ENCODE measurements at regions not wholly inside any gene's neighbourhood (a gene's known extent, or its start where the extent isn't known, plus 50 kb on each side); places are given as distances from the start of the nearest gene placed in this dataset.

DNA sequence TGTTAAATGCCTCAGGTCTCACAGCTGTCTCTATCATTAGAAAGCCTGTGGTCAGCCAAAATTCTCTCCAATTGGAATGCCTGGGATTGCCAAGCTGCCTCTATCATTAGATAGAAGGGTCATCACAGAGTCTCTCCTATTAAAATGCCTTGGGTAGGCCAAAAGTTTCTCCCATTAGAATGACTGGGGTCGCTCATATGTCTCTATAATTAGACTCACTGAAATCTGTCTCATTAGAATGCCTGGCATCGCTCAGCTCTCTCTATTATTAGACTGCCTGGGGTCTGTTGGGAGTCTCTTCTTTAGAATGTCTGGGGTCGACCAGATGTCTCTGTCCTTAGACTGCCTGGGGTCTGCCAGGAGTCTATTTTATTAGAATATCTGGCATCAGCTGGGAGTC lies 2265.1 kb downstream of the TP53TG3F start:
- DNase-seq (ENCODE audit: low spot score): no peak

DNA sequence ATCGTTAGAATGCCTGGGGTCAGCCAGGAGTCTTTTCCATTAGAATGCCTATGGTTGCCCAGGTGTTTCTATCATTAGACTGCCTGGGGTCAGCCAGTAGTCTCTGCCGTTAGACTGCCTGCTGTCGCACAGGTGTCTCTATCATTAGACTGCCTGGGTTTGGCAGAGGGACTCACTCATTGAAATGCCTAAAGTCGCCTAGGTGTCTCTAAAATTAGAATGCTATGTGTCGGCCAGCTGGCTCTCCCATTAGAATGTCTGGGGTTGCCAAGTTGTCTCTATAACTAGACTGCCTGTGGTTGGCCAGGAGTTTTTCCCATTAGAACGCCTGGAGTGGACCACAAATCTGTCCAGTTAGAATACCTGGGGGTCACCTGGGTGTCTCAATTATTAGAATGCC lies 2266.5 kb downstream of the TP53TG3F start:
- no peak for DNase-seq (ENCODE audit: low spot score)

DNA sequence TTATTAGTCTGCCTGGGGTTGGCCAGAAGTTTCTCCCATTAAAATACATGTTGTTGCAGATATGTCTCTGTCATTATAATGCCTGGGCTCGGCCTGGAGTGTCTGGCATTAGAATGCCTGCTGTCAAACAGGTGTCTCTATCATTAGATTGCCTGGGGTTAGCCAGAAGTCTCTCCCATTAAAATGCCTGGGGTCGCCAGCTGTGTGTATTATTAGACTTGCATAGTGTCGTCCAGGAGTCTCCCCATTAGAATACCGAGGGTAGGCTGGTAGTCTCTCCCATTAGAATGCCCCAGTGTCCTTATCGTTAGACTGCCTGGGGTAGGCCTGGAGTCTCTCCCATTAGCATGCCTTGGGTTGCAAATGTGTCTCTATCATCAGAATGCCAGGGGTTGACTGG lies 2270.8 kb downstream of the TP53TG3F start:
- DNase-seq (ENCODE audit: low spot score): no peak

DNA sequence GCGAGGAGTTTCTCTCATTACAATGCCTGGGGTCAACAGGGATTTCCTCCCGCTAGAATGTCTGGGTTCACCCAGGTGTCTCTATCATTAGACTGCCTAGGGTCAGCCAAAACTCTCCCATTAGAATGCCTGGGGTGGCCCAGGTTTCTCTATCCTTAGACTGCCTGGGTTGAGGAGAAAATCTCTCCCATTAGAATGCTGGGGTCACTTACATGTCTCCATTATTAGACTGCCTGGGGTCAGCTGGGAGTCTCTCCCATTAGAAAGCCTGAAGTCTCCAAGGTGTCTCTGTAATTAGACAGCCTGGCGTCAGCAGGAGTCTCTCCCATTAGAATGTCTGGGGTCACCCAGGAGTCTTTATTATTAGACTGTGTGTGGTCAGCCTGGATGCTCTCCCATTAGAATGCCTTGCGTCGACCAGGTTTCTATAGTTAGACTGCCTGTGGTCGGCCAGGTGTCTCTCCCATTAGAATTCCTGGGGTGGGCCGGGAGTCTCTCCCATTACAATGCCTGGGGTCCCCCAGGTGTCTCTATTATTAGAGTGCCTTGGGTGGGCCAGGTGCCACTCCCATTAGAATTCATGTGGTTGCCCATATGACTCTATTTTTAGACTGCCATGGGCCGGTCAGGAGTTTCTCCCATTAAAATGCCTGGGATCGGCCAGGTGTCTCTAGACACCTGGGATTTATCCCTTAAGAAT lies 2272.1 kb downstream of the TP53TG3F start:
- no peak for DNase-seq (ENCODE audit: low spot score)

DNA sequence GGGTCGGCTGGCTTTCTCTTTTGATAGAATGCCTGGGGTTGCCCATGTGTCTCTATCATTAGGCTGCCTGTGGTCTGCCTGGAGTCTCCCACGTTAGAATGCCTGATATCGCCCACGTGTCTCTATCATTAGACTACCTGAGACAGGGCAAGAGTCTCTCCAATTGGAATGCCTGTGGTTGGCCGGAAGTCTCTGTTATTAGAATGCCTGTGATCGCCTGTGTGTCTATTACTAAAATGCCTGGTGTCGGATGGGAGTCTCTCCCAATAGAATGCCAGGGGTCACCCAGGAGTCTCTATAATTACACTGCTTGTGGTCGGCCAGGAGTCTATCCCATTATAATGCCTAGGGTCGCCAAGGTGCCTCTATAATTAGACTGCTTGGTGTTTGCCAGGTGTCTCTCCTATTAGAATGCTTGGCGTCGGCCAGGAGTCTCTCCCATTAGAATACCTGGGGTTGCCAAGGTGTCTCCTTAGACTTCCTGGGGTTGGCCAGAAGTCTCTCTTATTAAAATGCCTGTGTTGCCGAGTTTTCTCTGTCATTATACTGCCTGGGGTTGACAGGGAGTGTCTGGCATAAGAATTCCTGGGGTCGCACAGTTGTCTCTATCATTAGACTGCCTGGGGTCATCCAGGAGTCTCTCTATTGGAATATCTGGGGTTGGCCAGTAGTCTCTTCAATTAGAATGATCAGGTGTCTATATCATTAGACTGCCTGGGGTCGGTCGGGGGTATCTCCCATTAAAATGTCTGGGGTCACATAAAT lies 2272.8 kb downstream of the TP53TG3F start:
- no peak for DNase-seq (ENCODE audit: low spot score)

DNA sequence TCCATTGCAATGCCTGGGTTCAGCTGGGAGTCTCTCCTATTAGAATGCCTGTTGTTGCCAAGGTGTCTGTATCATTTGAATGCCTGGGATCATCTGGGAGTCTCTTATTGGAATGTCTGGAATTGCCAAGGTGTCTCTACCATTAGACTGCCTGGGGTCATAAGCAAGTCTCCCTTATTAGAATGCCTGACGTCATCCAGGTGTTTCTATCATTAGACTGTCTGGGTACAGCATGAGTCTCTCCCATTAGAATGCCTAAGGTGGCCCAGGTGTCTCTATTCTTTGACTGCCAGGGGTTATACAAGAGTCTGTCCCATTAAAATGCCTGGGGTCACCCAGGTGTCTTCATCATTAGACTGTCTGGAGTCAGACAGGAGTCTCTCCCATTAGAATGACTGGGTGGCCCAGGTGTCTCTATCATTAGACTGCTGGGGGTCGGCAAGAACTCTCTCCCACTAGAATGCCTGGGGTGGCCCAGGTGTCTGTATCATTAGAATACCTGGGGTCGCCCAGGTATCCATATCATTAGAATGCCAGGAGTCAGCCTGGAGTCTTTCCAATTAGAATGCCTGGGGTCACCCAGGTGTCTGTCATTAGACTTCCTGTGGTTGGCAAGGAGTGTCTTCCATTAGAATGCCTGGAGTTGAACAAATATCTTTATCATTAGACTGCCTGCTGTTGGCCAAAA lies 2274.0 kb downstream of the TP53TG3F start:
- no peak for DNase-seq (ENCODE audit: low spot score)

DNA sequence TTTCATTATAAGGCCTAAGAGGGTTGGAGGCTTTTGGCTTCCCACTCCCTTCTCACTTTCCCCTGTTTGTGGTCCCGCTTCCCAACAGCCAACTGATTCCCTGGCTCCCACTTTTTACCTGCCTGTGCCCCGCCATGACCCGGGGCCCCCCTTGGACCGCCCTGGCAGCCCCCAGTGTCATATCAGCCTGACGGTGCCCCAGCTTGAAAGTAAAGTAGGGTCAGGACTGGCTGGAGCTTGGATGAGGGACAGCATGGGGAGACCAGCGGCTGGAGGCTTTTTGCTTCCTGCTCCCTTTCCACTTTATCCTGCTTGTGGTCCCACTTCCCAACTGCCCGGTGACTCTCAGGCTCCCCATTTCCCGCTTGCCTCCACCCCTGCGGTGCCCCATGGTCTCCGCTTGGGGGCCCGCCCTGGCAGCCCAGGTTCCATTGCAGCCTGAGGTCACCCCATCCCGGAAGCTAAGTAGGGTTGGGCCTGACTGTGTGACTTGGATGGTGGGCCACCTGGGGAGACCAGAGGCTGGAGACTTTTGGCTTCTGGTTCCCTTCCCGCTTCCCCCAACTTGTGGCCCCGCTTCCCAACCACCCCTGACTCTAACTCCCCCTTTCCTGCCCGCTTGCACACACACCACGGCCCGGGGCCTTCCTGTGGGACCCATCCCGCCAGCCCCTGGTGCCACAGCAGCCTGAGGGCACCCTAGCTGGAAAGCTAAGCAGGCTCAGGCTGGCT lies 2274.7 kb downstream of the TP53TG3F start:
- no peak for DNase-seq (ENCODE audit: low spot score)

DNA sequence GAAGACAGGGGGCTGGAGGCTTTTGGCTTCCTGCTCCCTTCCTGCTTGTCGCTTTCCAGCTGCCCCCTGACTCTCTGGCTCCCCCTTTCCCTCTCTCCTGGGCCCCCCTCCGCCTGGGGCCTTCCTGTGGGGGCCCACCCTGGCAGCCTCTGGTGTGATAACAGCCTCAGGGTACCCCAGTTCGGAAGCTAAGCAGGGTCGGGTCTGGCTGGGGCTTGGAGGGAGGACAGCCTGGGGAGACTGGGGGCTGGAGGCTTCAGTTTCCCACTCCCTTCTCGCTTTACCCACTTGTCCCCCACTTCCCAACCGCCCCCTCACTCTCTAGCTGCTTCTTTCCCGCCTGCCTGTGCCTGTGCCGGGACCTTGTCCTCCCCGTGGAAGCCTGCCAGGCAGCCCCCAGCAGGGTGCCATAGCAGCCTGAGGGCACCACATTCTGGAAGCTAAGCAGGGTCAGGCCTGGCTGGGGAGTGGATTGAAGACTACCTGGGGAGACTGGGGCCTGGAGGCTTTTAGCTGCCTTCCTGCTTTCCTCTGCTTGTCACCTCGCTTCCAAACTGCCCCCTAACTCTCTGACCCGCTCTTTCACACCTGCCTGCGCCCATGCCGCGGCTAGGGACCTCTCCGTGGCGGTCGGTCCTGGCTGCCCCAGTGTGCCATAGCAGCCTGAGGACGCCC lies 2275.5 kb downstream of the TP53TG3F start:
- DNase-seq (ENCODE audit: low spot score): no peak

DNA sequence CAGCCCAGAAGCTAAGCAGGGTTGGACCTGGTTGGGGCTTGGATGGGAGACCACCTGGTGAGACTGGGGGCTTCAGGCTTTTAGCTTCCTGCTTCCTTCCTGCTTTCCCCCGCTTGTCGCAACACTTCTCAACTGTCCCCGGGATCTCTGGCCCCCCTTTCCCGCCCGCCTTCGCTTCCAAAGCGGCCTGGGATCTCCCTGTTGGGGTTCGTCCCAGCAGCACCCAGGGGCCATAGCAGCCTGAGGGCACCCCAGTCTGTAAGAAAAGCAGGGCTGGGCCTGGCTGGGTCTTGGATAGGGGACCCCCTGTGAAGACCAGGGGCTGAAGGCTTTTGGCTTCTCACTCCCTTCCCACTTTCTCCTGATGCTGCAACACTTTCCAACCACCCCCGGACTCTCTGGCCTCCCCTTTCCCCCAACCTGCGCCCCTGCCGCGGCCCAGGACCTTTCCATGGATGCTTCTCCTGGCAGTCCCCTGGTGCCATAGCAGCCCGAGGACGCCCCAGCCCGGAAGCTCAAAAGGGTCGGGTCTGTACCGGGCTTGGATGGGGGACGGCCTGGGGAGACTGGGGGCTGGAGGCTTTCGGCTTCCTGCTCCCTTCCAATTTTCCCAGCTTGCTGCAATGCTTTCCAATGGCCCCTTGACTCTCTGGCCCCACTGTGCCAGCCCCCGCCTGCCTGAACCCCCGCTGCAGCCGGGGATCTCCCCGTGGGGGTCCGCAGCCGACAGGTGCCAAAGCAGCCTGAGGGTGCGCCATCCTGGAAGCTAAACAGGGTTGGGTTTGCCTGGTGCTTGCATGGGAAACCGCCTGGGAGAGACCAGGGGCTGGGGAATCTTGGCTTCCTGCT lies 2276.2 kb downstream of the TP53TG3F start:
- DNase-seq (ENCODE audit: low spot score): no peak

DNA sequence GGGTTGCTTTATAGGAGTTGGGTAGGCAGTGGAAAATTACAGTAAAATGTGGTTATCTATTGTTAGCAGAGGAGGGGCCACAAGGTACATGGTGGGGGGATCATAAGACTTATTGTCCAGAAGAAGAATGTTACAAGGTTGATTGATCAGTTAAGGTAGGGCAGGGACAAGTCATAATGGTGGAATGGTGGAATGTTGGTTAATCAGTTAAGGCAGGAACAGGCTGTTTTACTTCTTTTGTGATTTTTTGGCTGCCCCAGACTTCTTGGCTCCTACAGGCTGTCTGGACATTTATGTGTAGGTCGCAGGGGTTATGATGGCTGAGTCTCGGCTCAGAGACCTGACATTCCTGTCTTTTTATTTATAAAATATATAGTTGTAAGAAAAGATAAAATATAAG lies 2277.1 kb downstream of the TP53TG3F start:
- no peak for DNase-seq (ENCODE audit: low spot score)

DNA sequence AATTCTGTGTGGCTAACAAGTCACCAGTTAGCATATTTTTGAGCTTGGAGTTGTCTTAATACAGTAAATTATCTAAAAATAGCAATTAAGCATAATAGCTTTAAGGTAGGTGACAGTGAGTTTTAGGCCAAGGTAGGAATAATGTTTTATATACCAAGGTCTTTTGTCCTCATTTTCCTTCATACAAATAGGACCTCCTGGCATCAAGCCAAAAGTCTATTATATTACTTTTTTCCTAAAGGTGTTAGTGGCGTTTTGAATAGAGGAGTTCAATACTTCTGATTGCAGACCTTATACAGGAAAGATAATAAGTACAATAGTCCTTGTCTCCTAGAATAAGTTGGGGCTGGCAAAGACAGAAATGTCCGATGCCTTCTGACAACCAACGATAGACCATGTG lies 2277.7 kb downstream of the TP53TG3F start:
- DNase-seq (ENCODE audit: low spot score): no peak

DNA sequence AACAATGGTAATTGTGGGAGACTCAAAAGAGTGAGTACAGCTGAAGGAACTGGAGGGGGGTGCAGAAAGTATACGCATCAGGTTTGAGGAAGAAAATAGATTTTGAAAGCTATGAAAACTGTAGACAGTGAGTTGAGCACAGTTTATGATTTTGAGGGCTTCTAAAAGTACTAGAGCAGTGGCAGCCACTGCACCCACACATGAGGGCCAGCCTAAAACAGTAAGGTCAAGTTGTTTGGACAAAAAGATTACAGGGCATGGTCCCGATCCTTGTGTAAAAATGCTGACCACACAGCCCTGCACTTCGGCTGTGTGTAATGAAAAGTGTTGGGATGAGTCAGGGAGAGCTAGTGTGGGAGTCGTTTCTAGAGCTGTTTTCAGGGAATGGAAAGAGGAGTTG lies 2282.1 kb downstream of the TP53TG3F start:
- DNase-seq (ENCODE audit: low spot score): no peak

DNA sequence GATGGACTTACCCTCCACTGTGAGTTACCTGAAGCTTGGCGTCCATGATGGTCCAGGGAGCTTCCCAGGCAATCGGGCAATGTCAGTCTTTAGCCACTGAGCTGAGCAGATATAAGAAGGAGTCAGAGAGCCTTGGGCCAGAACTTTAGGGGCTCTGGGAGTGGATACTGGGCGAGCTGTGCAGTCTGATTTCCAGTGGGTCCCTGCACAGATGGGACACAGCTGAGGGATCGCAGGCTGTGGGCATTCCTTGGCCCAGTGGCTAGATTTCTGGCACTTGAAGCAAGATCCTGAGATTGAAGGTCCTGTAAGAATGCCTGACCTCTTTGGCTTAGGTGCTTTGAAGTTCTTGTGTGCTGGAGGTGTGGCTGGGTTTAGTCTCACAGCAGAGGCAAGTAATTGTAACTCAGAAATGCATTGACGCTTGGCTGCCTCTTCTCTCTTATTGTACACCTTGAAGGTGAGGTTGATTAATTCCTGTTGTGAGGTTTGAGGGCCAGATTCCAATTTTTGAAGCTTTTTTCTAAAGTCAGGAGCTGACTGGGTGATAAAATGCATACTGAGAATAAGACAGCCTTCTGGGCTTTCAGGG lies 2283.8 kb downstream of the TP53TG3F start:
- no peak for DNase-seq (ENCODE audit: low spot score)

DNA sequence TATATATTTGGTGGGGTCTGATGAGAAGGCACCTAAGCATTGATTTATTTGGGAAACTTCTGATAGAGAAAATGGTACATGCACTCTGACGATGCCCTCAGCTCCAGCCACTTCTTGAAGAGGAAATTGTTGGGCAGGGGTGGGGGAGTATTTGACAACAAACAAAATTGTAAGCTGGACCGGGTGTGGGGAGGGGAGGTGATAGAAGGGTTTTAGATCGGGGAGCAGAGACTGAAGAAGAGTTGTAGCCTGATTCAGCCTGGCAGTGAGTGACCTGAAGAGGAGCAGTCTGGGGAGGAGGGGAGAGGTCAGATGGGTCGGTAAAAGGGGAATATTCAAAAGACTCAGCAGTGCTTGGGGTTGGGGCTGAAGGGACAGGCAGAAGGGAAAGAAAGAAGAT lies 2284.7 kb downstream of the TP53TG3F start:
- no peak for DNase-seq (ENCODE audit: low spot score)

DNA sequence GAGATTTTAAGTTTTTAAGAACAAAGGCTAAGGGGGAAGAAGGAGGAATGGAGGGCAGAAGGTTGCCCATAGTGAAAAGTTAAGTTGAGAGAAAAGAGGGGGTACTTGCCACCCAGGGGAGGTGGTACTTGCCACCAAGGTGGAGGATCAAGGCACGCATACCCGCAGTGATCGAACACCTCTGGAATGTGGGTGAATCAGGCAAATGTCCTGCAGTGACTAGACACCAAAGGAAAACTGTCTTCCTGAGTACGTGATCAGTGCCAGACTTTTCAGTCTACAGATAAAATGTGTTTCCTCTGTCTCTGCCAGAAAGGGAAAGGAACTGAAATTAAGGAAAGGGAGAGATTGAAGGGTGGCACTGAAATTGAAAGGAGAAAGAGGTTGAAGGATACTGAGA lies 2285.3 kb downstream of the TP53TG3F start:
- no peak for DNase-seq (ENCODE audit: low spot score)

DNA sequence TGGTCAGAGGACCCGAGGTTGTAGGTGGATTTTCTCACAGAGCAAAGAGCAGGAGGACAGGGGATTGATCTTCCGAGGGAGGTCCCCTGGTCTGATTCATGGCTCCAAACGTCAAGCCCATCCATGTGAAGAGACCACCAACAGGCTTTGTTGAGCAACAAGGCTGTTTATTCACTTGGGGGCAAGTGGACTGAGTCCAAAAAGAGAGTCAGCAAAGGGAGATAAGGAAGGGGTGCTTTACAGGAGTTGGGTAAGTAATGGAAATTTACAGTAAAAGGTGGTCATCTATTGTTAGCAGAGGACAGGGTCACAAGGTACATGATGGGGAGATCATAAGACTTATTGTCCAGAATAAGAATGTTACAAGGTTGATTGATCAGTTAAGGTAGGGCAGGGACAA lies 2285.8 kb downstream of the TP53TG3F start:
- DNase-seq (ENCODE audit: low spot score): no peak

DNA sequence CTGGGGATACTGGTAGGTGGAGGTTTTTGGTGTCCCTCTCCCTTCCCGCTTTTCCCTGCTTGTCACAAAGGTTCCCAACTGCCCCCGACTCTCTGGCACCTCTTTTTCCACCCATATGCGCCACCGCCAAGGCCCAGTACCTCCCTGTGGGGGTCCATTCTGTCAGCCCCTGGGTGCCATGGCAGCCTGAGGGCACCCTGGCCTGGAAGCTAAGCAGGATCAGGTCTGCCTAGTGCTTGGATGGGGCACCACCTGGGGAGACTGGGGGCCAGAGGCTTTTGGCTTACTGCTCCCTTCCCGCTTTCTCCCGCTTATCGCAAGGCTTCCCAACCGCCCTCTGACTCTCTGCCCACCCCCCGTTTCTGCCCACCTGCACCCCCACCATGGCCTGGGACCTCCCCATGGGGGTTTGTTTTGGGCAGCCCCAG lies 2286.4 kb downstream of the TP53TG3F start:
- no peak for DNase-seq (ENCODE audit: low spot score)

DNA sequence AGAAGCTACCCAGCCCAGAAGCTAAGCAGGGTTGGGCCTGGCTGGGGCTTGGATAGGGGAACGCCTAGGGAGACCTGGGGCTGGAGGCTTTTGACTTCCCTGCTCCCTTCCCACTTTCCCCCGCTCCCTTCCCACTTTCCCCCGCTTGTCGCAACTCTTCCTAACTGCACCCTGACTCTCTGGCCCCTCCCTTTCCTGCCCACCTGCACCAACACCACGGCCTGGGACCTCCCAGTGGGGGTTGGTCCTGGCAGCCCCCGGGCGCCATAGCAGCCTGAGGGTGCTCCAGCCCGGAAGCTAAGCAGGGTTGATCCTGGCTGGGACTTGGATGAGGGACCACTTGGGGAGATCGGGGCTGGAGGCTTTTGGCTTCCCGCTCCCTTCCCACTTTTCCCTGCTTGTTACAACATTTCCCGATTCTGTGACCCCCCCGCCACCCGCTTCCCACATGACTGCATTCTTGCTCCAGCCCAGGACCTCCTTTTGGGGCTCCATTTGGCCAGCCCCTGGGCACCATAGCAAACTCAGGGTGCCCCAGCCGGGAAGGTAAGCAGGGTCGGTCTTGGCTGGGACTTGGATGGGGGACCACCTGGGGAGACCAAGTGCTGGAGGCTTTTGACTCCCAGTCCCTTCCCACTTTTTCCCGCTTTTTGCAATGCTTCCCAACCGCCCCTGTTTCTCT lies 2287.0 kb downstream of the TP53TG3F start:
- no peak for DNase-seq (ENCODE audit: low spot score)

DNA sequence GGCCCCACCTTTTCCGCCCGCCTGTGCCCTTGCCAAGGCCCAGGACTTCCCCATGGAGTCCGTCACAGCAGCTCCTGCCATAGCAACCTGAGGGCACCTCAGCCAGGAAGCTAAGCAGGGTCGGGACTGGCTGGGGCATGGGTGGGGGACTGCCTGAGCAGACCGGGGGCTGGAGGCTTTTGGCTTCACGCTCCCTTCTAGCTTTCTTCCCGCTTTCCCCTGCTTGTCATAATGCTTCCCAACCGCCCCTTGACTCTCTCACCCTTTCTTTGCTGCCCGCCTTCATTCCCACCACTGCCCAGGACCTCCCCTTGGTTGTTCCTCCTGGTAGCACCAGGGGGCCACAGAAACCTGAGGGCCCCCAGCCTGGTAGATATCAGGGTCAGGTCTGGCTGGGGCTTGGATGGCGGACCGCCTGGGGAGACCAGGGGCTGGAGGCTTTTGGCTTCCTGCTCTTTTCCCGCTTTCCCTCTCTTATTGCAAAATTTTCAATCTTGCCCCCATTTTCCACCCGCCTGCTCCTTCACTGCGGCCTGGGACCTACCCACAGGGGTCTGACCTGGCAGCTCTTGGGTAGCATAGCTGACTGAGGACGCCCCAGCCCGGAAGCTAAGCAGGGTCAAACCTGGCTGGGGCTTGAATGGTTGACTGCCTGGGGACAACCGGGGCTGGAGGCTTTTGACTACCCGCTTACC lies 2287.7 kb downstream of the TP53TG3F start:
- DNase-seq (ENCODE audit: low spot score): no peak

Data from mesenteric fat pad (tissue), 1 donor.